HG03025 (cell line): ENCODE measurements at regions not wholly inside any gene's neighbourhood (a gene's known extent, or its start where the extent isn't known, plus 50 kb on each side); places are given as distances from the start of the nearest gene placed in this dataset.
"Not testable (repeated sequence)": the region's sequence is repeated elsewhere in the genome, so short reads cannot be mapped to it uniquely, and the experiment has no call there.

Experiments
- ATAC-seq: cut with Tn5 transposase; IDR thresholded peaks from one replicate; pipeline ENCODE4 v1.9.1; 2021; ENCODE audit warnings: mild to moderate bottlenecking, moderate library complexity; ENCODE audit not compliant: unreplicated experiment, low FRiP score

DNA sequence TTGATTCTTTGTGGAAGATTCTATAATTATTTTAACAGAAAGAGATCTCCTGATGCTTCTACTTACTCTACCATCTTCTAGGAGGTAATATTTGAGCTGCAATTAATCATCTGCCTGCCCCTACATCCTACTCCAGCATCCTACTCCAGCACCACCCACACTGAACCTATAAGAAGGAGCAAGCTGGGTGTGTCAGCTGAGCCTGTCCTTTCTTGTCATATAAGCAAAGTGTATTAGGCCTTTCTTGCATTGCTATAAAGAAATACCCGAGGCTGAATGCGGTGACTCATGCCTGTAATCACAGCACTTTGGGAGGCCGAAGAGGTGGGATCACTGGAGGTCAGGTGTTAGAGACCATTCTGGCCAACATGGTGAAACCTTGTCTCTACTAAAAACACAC is 84.2 kb upstream of the ARG1 start:
- no peak for ATAC-seq

DNA sequence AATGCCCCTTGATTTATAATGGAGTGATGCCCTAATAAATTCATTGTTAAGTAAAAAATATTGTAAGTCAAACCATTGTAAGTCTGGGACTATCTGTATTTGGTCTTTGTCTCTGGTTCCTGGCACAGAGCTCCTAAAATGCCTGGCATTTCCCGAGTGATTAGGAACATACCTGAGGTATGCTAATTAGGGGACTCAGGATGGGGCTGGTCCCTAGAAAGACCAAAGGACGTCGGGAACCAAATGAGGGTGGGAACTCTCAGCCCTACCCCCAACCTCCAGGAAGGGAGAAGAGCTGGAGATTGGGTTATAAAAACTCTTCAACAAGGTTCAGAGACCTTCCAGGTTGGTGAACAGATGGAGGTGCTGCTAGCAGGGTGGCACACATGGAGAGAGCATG is 82.6 kb upstream of the ARG1 start:
- no peak for ATAC-seq

DNA sequence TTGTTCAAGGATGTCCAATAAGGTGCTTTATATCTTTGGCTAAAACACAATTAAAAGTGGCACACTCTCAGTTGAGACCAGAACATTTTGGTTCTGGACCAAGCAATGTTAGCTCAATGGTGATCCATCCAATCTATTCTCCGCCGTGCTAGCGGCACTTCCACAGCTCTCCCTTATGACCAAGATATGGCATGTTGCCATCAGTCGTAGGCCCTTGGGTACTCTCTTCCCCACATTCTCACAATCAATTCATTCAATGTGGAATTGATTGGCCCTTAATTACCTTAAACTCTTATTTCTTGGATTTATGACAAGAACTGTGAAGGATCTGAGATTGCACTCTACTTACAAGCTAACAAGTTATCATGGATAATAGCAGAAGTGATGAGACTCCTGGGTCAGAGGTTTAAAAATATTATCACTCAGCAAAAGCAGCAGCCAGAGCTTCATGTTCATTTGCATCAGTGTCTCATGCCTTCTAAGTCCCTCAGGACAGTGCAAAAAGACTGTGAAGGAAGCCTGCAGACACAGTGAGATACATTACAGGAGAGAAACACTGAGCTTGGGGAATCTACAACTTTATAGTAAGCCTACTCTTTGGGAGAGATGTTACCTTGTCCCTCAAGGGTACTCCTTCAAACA is 80.0 kb upstream of the ARG1 start:
- ATAC-seq: no peak

DNA sequence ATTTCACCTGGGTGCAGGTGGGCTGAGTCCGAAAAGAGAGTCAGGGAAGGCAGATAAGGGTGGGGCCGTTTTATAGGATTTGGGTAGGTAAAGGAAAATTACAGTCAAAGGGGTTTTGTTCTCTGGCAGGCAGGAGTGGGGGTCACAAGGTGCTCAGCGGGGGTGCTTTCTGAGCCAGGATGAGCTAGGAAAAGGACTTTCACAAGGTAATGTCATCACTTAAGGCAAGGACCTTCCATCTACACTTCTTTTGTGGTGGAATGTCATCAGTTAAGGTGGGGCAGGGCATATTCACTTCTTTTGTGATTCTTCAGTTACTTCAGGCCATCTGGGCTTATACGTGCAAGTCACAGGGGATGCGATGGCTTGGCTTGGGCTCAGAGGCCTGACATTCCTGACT is 68.6 kb upstream of the ARG1 start:
- ATAC-seq: not testable (repeated sequence)

DNA sequence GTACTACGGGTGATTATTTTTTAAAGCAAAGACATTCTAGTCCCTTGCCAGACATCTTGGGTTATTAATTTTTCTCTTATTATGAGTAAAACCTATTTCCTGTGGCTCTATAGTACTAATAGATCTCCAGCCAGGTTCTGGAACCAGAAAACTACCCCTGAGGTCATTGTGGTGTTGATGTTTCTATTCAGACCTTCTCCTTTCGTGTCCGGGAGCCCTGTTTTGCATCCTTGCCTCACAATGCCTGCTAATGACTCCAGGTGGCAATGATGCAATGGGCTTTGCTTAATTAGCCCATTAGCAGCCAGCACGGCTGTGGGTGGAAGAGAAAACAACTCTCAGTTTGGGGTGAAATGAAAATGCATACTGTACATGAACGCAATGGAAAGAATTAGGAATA is 62.9 kb upstream of the ARG1 start:
- peak; percentile 92 for ATAC-seq

DNA sequence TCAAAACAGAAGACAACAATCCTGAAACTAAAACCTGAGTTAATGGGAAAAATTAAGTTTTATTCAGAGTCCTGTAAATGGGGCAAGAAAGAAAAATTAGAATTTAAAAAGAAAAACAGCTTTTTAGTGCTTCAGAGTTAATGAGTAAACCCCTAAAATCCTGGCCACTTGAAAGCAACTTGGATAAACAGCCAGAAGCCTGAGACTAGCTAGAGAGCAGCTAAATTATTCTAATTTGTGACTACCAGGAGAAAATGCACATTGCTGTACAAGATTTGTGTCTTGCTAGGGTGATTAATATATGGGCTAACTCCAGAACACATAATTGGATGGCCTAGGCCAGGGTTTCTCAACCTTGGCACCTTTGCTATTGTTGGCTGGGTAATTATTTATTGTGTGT is 62.4 kb upstream of the ARG1 start:
- ATAC-seq: no peak

DNA sequence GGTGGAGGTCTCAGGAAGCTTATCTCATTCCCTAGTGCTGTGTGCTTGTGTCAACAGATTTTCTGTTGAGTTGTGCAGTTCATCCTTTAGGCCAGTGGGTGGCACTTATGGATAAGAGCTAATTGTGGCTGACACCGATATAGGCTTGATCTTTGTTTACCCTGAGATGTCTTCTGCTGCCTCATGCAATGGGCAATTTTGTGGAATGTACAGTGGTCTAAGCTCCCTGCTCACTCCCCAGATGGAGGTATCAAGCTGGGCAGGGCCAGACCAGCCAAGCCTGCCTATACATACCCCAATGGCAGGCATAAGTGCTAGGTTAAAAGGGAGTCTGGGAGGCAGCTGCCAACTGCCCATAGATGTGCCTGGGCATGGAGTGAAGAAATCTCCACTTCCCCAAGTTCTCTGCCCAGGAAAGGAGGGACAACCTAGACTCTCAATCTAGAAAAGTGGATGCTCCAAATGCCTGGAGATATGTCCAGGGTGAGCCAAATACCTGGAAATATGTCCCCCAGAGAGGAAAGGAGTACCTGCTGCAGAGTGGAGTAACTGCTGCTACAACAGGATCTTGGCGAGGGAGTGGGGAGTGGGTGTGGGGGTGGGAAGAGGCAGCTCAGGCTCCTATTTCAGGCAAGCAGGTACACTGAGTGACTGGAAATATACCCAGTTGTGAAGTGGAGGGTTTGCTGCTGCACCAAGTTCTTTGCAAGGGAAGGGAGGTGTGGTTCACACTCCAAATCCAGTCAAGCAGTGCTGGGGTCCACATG is 53.2 kb upstream of the ARG1 start:
- ATAC-seq: no peak
